HEK293T (cell line): ENCODE measurements at regions not wholly inside any gene's neighbourhood (a gene's known extent, or its start where the extent isn't known, plus 50 kb on each side); places are given as distances from the start of the nearest gene placed in this dataset.

Source experiments
- ELF4 ChIP-seq: fragments of 450-650 bp; IDR thresholded peaks from 2 replicates; pipeline ENCODE4 v1.6.1; 2017; ENCODE audit warnings: antibody characterized with exemption
- FOXA1 ChIP-seq: fragments of 450-650 bp; IDR thresholded peaks from 2 replicates; pipeline ENCODE4 v1.6.1; 2016; ENCODE audit warnings: mild to moderate bottlenecking
- LEF1 ChIP-seq: fragments of 450-650 bp; IDR thresholded peaks from 2 replicates; pipeline ENCODE4 v1.6.1; 2017; ENCODE audit warnings: mild to moderate bottlenecking, borderline replicate concordance
- NFRKB ChIP-seq: fragments of 450-650 bp; IDR thresholded peaks from 2 replicates; pipeline ENCODE4 v1.6.1; 2016; ENCODE audit warnings: mild to moderate bottlenecking, moderate library complexity
- SP1 ChIP-seq: fragments of 450-650 bp; IDR thresholded peaks from 2 replicates; pipeline ENCODE4 v1.6.1; 2017
- SUZ12 ChIP-seq: fragments of 450-650 bp; IDR thresholded peaks from 2 replicates; pipeline ENCODE4 v1.6.1; 2016; ENCODE audit warnings: mild to moderate bottlenecking
- ZNF384 ChIP-seq: fragments of 450-650 bp; IDR thresholded peaks from 2 replicates; pipeline ENCODE4 v1.6.1; 2016

- no peak for TF ChIP-seq FOXA1
- TF ChIP-seq SP1, result no peak
- no peak for TF ChIP-seq ELF4
- TF ChIP-seq LEF1, result no peak
- TF ChIP-seq ZNF384, result no peak
- no peak for TF ChIP-seq NFRKB
- no peak for TF ChIP-seq SUZ12
These were observed 102.7 kb upstream of the SIM2 start for GRCh38 chr21:36596174-36596573.
